Prostate gland (tissue), 2 donors: ENCODE measurements at regions not wholly inside any gene's neighbourhood (a gene's known extent, or its start where the extent isn't known, plus 50 kb on each side); places are given as distances from the start of the nearest gene placed in this dataset.

Source experiments
- CTCF ChIP-seq, 4 experiments: fragments of 200-600 bp in 2 of 4; fragments of 450-650 bp in 2 of 4; sonication (generic) in 2 of 4; IDR thresholded peaks; 1 replicate in 3 of 4; 2 replicates in 1 of 4; pipeline ENCODE4 v1.5.1; 2016 to 2019; ENCODE audit warnings: antibody characterized with exemption in 4 of 4, mild to moderate bottlenecking in 2 of 4, moderate library complexity in 2 of 4
- POLR2A ChIP-seq: fragments of 450-650 bp; IDR thresholded peaks from one replicate; pipeline ENCODE4 v1.6.1; 2016; ENCODE audit warnings: antibody characterized with exemption, mild to moderate bottlenecking
- POLR2AphosphoS5 ChIP-seq: sonication (generic); formaldehyde crosslinking; IDR thresholded peaks from one replicate; pipeline ENCODE4 v1.6.1; 2017; ENCODE audit warnings: antibody characterized with exemption

DNA sequence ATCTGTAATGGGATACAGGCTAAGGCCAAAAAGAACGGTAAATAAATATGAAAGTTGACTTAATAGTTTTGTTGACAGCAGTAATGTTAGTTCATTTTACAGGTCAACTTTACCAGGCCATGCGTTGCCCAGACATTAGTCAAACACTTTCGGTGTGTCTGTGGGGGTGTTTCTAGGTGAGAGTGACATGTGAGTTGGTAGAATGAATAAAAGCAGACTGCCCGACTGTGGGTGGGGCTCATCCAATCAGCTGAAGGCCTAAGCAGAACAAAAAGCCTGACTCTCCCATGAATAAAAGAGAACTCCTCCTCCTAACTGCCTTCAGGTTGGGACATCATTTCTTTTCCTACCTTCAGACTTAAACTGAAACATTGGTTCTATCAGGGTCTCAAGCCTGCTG, 132.3 kb downstream of the MTPAP start:
- no peak for TF ChIP-seq CTCF (IDR thresholded peaks at IDR 0.05)
- TF ChIP-seq POLR2A, result no peak
- no peak for TF ChIP-seq POLR2AphosphoS5
